Urinary bladder (tissue), 3 donors: ENCODE measurements at regions not wholly inside any gene's neighbourhood (a gene's known extent, or its start where the extent isn't known, plus 50 kb on each side); places are given as distances from the start of the nearest gene placed in this dataset.

Experiments used
- DNase-seq: peaks from one replicate; pipeline ENCODE4 v3.0.0-alpha.2; 2015; ENCODE audit errors: extremely low spot score
- H3K27ac ChIP-seq: one replicate; pipeline ENCODE4 v1.5.1; 2013; ENCODE audit warnings: low read depth, mild to moderate bottlenecking, moderate library complexity
- H3K36me3 ChIP-seq: one replicate; pipeline ENCODE4 v1.6.1; 2013; ENCODE audit warnings: mild to moderate bottlenecking, moderate library complexity; ENCODE audit not compliant: insufficient read depth
- H3K4me1 ChIP-seq: one replicate; pipeline ENCODE4 v1.6.1; 2013; ENCODE audit warnings: mild to moderate bottlenecking, moderate library complexity; ENCODE audit not compliant: insufficient read depth
- H3K4me3 ChIP-seq: one replicate; pipeline ENCODE4 v1.5.1; 2013; ENCODE audit warnings: low read depth, low read length
- WGBS: extraction: QIAGEN DNeasy Blood & Tissue Kit; methylation state at CpG from one replicate; pipeline ENCODE4 v1.1.7; 2013; 5-methylcytosine and 5-hydroxymethylcytosine counted together
- donor health status: healthy with polysubstance abuse.
- donor health status: healthy.

- no peak overlapping the region for H3K27ac ChIP-seq
- H3K4me3 ChIP-seq: no peak overlapping the region
- no peaks in the 10 kb centered on the region for H3K4me1 ChIP-seq
- WGBS: 58% methylated on average over 3 of the region's 3 CpGs
- H3K36me3 ChIP-seq: no peaks in the 10 kb centered on the region
- DNase-seq: no peak
Observed at GRCh38 chr13:48790199-48790598, 136.5 kb downstream of the CYSLTR2 start.

DNA sequence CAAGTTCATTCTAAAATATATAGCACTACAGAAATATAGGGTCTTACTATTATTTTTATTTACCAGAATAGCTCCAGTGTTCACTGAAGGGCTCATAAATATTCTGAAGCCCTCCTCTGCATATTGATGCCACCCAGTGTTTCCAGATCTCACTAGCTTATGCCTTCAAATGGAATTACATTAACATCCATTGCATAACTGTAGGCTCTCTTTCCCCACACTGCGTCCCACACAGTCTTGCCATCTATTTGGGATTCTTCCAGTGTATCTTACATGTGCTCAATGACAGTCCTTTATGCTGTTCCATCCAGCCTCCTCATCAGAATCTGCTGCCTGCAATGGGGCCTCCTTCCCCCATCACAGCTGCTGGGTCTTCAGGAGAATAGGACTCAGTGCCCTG lies 137.2 kb downstream of the CYSLTR2 start:
- WGBS: 93% methylated on average over 1 of the region's 1 CpG
- Histone ChIP-seq H3K27ac (no peak overlapping the region), H3K4me3 (no peak overlapping the region), H3K4me1 (no peaks in the 10 kb centered on the region), H3K36me3 (no peaks in the 10 kb centered on the region)
- DNase-seq: no peak

DNA sequence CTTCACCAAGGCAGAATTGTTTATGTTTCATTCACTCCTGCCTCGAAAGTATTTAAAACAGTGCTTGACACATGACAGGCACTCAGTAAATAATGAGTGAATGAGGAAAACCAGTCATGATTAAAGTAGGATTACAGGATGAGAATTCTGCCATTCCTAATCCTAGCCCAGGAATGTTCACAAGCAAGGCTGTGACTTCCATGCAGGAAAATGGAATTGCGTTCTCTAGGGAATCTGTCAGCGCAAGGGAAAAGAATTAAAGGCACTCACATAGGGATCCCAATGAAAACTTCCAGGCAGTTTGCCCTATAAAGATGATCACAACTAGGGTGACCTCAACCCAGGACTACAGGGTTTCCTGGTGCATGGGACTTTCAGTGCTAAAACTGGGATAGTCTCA lies 143.4 kb downstream of the CYSLTR2 start:
- WGBS: 30% methylated on average over 3 of the region's 3 CpGs
- DNase-seq: no peak
- H3K4me1 ChIP-seq: no peaks in the 10 kb centered on the region
- no peak overlapping the region for H3K27ac ChIP-seq
- no peak overlapping the region for H3K4me3 ChIP-seq
- no peaks in the 10 kb centered on the region for H3K36me3 ChIP-seq

GRCh38 chr13:48797761-48798160 lies 144.0 kb downstream of the CYSLTR2 start:
- Histone ChIP-seq H3K4me1 (no peaks in the 10 kb centered on the region), H3K36me3 (no peaks in the 10 kb centered on the region), H3K4me3 (no peak overlapping the region), H3K27ac (no peak overlapping the region)
- DNase-seq: no peak
- WGBS: 94% methylated on average over 1 of the region's 1 CpG

DNA sequence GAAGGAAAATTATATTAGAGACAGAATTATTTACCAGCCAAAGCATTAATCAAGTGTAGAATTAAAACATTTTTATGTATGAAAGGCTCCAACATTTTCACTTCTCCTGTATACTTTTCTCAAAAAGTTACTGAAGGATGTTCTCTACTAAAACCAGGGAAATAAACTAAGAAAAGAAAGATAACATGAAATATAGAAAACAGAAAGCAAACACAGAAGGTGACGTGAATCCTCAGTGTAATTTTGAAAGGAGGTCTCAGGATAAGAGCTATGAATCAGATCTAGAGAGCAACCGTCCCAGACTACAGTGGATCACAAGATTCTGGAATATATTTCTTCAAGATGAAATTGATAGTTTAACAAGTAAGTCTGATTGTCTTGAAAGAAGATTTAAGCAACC lies 144.5 kb downstream of the CYSLTR2 start:
- 83% methylated on average over 2 of the region's 2 CpGs for WGBS
- no peaks in the 10 kb centered on the region for H3K4me1 ChIP-seq
- no peak overlapping the region for H3K4me3 ChIP-seq
- H3K27ac ChIP-seq: no peak overlapping the region
- DNase-seq: no peak
- no peaks in the 10 kb centered on the region for H3K36me3 ChIP-seq

DNA sequence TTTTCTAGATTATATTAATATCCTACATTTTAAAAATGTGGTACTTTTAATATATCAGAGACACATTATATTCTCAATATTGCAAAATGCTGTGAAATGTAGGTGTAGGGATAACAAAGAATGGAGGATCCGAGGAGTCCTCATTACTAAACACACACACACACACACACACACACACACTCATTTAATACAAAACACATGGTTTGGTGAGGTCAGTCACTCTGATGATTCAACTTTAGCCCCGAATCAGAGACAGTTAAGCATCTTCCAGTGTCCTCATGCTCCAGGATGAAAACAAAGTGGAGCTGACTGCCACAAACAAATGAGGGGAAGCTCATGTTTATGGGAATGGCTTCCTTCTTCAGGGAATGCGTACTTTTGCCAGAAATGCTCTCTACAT lies 147.5 kb downstream of the CYSLTR2 start:
- no peaks in the 10 kb centered on the region for H3K4me1 ChIP-seq
- H3K27ac ChIP-seq: no peak overlapping the region
- DNase-seq: no peak
- H3K4me3 ChIP-seq: no peak overlapping the region
- H3K36me3 ChIP-seq: no peaks in the 10 kb centered on the region
- 56% methylated on average over 3 of the region's 3 CpGs for WGBS

DNA sequence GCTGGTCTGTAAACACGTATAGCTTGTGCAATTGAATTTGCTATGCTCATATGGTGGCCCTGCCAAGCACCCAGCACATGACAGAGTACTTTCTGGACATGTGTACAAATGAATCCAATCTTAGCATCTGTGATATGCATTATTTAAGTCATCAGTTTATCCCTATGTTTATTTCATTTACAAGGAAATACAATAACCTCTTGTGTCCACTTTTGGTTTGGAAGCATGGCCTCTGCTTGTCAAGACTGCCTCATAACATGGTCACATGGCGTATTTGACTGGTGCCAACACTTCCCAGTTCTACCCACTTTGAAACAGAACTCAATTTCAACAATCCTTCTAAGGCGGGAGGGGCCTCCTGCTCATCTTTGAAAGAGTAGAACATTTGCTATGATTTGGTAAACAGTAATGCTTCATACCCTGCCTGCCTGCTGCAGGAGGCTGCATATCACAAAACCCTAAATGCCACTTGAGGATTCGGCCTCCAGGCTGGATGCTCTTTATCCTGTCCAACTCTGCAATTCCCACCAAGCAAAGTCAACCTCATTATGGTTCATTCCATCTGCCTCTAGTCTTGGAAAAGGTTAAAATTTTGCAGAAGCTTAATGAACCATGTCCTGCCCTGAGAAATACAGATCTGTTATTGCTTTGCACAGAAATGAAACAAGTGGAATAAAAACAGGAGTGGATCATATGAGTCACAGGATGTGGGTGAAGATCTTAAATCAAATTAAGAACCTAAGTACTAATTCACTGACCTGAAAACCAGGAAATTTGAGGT lies 151.3 kb downstream of the CYSLTR2 start:
- DNase-seq: no peak
- Histone ChIP-seq H3K36me3 (no peaks in the 10 kb centered on the region), H3K27ac (no peak overlapping the region), H3K4me1 (no peaks in the 10 kb centered on the region), H3K4me3 (no peak overlapping the region)
- WGBS: 84% methylated on average over 4 of the region's 4 CpGs

GRCh38 chr13:48806522-48806921 lies 152.8 kb downstream of the CYSLTR2 start:
- Histone ChIP-seq H3K27ac (no peak overlapping the region), H3K36me3 (no peaks in the 10 kb centered on the region), H3K4me1 (no peaks in the 10 kb centered on the region), H3K4me3 (no peak overlapping the region)
- WGBS: 92% methylated on average over 3 of the region's 3 CpGs
- no peak for DNase-seq

DNA sequence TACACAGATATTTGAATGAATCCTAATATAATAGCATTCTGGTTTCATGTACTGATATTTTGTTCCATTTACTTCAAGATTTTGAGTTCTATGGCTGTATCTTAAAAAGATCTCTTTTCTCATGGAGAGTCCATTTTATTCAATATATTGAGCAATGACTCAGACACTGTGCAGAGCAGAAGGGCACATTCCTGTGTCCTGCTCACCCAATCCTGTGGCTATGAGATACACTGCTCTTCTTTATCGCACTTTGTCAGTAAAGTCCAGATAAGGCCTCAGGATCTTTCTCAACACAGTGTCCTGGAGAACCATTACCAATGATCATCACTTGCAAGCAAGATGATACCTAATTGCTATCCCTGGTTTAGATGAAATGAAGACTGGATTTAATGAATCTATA lies 155.0 kb downstream of the CYSLTR2 start:
- Histone ChIP-seq H3K4me1 (no peaks in the 10 kb centered on the region), H3K36me3 (no peaks in the 10 kb centered on the region), H3K27ac (no peak overlapping the region), H3K4me3 (no peak overlapping the region)
- DNase-seq: no peak
- WGBS: 86% methylated on average over 1 of the region's 1 CpG

DNA sequence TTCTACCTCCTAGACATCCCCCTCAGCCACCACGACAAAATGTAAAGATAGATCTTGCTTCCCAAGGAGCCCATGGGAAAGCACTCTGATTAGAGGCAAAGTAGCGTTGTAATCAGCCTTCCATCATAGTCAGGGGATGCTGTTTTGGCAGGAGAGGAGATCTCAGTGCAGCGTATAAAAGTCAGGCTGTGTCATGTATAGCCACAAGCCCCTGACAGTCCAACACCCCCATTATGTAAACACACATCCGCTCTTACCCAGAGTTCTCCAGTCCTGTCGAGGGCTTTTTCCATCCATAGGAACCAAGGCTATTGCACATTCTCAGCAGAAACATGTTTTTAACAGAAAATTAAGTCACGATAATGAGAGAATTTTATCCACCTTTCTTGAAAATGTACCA lies 156.3 kb downstream of the CYSLTR2 start:
- no peak overlapping the region for H3K27ac ChIP-seq
- no peak overlapping the region for H3K4me3 ChIP-seq
- 52% methylated on average over 6 of the region's 6 CpGs for WGBS
- no peaks in the 10 kb centered on the region for H3K4me1 ChIP-seq
- no peak for DNase-seq
- no peaks in the 10 kb centered on the region for H3K36me3 ChIP-seq

- Histone ChIP-seq H3K36me3 (no peaks in the 10 kb centered on the region), H3K4me1 (no peaks in the 10 kb centered on the region), H3K4me3 (no peak overlapping the region), H3K27ac (no peak overlapping the region)
- WGBS: 86% methylated on average over 5 of the region's 5 CpGs
- no peak for DNase-seq
Observed at GRCh38 chr13:48813518-48813917, 159.8 kb downstream of the CYSLTR2 start.

GRCh38 chr13:48816700-48817099 lies 159.0 kb upstream of the FNDC3A start:
- Histone ChIP-seq H3K36me3 (no peaks in the 10 kb centered on the region), H3K27ac (no peak overlapping the region), H3K4me1 (no peaks in the 10 kb centered on the region), H3K4me3 (no peak overlapping the region)
- 56% methylated on average over 2 of the region's 2 CpGs for WGBS
- DNase-seq: no peak

- 73% methylated on average over 5 of the region's 5 CpGs for WGBS
- H3K27ac ChIP-seq: no peak overlapping the region
- DNase-seq: no peak
Observed at GRCh38 chr13:48817166-48817802, 158.4 kb upstream of the FNDC3A start.

GRCh38 chr13:48818495-48819356 lies 157.0 kb upstream of the FNDC3A start:
- DNase-seq: no peak
- no peaks in the 10 kb centered on the region for H3K4me1 ChIP-seq
- no peak overlapping the region for H3K27ac ChIP-seq
- H3K36me3 ChIP-seq: no peaks in the 10 kb centered on the region
- H3K4me3 ChIP-seq: no peak overlapping the region
- 59% methylated on average over 3 of the region's 3 CpGs for whole genome bisulfite sequencing

More at GRCh38 chr13:48817166-48817802, 158.4 kb upstream of the FNDC3A start:
- H3K36me3 ChIP-seq: no peaks in the 10 kb centered on the region
- H3K4me1 ChIP-seq: no peaks in the 10 kb centered on the region
- no peak overlapping the region for H3K4me3 ChIP-seq
